Type B pancreatic cell (in vitro differentiated cells): ENCODE measurements at regions not wholly inside any gene's neighbourhood (a gene's known extent, or its start where the extent isn't known, plus 50 kb on each side); places are given as distances from the start of the nearest gene placed in this dataset.

Experiments used
- DNase-seq: peaks from one replicate; pipeline ENCODE4 v3.0.0; 2021; ENCODE audit warnings: mixed read lengths; ENCODE audit not compliant: unreplicated experiment; ENCODE audit errors: extremely low spot score
- H3K27ac Mint-ChIP-seq: 2 replicates; pipeline ENCODE4 v1.8.0; 2021; ENCODE audit warnings: mild to moderate bottlenecking, mixed read lengths
- H3K27me3 Mint-ChIP-seq: 2 replicates; pipeline ENCODE4 v1.8.0; 2021; ENCODE audit warnings: mixed read lengths
- H3K36me3 Mint-ChIP-seq: 2 replicates; pipeline ENCODE4 v1.8.0; 2021; ENCODE audit warnings: mixed read lengths
- H3K4me1 Mint-ChIP-seq: one replicate; pipeline ENCODE4 v1.8.0; 2021; ENCODE audit warnings: mixed read lengths; ENCODE audit not compliant: unreplicated experiment
- H3K4me3 Mint-ChIP-seq: 2 replicates; pipeline ENCODE4 v1.8.0; 2021; ENCODE audit warnings: mild to moderate bottlenecking, mixed read lengths
- H3K9me3 Mint-ChIP-seq: 2 replicates; pipeline ENCODE4 v1.8.0; 2021; ENCODE audit warnings: mixed read lengths
- TF ChIP-seq, protein P1 (sequence below): fragments of 200-600 bp; sonication (generic); conservative IDR thresholded peaks from 2 replicates; pipeline ENCODE4 v1.5.0; 2021; ENCODE audit warnings: antibody characterized with exemption, mild to moderate bottlenecking

DNA sequence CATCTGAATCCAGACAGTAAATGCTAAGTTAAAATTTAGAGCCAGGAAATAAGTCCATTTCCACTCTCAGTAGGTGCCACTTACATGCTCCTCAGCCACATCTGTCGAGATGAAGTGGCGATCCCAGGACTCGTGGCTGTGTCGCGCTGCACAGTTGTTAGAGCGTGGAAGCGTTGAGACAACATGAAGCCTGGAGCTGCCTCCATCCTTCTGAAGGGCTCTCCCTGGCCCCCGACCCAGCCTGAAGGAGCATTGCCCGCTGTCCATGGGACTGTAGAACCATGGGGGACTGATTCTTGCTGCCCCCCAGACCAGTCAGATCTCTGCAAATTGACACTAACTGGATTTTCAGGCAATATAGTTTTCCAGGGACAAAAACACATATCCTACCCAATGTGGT lies 58.9 kb downstream of the IRX1 start:
- H3K4me3 Mint-ChIP-seq, result no peak overlapping the region
- TF ChIP-seq, protein P1, sequence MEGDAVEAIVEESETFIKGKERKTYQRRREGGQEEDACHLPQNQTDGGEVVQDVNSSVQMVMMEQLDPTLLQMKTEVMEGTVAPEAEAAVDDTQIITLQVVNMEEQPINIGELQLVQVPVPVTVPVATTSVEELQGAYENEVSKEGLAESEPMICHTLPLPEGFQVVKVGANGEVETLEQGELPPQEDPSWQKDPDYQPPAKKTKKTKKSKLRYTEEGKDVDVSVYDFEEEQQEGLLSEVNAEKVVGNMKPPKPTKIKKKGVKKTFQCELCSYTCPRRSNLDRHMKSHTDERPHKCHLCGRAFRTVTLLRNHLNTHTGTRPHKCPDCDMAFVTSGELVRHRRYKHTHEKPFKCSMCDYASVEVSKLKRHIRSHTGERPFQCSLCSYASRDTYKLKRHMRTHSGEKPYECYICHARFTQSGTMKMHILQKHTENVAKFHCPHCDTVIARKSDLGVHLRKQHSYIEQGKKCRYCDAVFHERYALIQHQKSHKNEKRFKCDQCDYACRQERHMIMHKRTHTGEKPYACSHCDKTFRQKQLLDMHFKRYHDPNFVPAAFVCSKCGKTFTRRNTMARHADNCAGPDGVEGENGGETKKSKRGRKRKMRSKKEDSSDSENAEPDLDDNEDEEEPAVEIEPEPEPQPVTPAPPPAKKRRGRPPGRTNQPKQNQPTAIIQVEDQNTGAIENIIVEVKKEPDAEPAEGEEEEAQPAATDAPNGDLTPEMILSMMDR, result no peak
- peaks cover 4% of the 10 kb centered on the region for H3K4me1 Mint-ChIP-seq
- no peaks in the 10 kb centered on the region for H3K36me3 Mint-ChIP-seq
- H3K9me3 Mint-ChIP-seq, result peaks cover 4% of the 10 kb centered on the region
- no peak overlapping the region for H3K27ac Mint-ChIP-seq
- no peak for DNase-seq
- peaks cover 43% of the 10 kb centered on the region for H3K27me3 Mint-ChIP-seq

DNA sequence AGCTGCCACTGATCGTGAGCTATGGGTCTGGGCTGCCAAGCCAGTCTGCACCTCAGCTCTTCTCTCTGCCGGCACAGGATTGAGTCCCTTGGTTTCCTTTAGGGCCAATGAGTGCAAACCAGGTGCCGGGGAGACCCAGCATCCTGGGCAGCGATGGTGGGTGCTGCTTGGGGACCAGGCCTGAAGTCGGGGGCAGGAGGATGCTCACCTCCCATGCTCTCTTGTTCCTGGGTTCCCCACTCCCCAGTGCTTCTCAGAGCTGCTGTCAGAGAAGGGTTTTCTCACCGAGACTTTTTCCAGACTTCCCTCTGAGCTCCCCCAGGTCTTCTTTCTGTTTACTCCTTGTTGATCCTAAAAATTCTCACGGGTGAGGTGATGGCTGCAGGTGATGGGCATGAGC lies 61.2 kb downstream of the IRX1 start:
- peak; percentile 57 for DNase-seq
- Mint-ChIP-seq H3K36me3 (no peaks in the 10 kb centered on the region), H3K4me3 (no peak overlapping the region), H3K27ac (no peak overlapping the region), H3K27me3 (peaks cover 35% of the 10 kb centered on the region), H3K9me3 (no peaks in the 10 kb centered on the region), H3K4me1 (no peaks in the 10 kb centered on the region)
- TF ChIP-seq, protein P1, result no peak

DNA sequence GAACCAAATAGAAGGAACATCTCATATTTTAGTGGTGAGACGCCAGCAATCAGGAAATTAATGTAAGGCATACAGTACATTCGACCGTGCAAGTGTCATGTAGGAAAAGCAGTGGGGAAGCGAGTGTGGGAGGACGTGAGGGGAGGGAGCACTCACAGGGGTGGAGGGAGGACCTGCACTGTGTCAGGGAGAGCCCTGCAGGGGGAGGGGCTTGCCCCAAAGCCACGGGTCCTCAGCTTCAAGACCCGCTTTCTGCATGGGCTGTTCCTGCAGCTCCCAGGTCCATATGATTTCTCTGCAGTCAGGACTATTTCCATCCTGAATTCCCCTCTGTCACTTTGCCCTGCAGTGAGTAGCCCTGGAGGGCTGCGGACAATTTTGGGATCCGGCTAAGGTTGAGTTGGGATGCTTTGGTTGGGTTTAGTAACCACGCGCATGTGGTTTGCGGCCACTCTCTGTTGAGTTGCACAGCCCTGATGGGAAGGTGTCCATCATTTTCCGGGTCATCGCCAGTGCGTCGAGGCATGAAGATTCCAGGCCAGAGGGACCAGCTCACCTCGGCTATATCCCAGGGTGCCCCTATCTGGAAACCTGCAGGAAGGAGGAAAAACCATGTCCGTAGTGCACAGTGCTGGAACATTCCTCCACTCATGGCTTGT lies 61.9 kb downstream of the IRX1 start:
- peaks cover 28% of the 10 kb centered on the region for H3K27me3 Mint-ChIP-seq
- H3K4me3 Mint-ChIP-seq, result no peak overlapping the region
- TF ChIP-seq, protein P1, result no peak
- H3K9me3 Mint-ChIP-seq, result no peaks in the 10 kb centered on the region
- no peak for DNase-seq
- no peaks in the 10 kb centered on the region for H3K36me3 Mint-ChIP-seq
- no peak overlapping the region for H3K27ac Mint-ChIP-seq
- H3K4me1 Mint-ChIP-seq, result no peaks in the 10 kb centered on the region

DNA sequence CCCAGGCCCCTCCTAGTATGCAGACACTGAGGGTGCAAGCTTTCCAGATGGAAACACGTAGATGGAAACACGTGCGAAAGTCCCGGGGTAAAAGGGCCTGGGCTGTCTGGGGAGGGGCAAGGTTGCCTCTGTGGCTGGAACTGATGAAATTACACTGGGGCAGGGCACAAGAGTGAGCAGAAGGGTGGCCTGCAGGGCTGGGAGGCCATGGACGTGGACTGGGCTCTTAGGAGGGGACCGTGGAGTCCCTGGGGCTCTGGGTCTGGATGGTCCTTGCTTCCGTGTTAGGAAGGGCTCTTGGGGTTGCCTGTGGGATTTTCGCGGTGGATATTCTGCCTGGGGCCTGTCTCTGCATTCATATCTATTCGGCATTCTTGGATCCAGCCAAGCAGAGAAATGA lies 63.3 kb downstream of the IRX1 start:
- Mint-ChIP-seq H3K27ac (no peak overlapping the region), H3K9me3 (no peaks in the 10 kb centered on the region), H3K4me1 (no peaks in the 10 kb centered on the region), H3K27me3 (peaks cover 24% of the 10 kb centered on the region), H3K4me3 (no peak overlapping the region), H3K36me3 (no peaks in the 10 kb centered on the region)
- TF ChIP-seq, protein P1, result no peak
- no peak for DNase-seq

DNA sequence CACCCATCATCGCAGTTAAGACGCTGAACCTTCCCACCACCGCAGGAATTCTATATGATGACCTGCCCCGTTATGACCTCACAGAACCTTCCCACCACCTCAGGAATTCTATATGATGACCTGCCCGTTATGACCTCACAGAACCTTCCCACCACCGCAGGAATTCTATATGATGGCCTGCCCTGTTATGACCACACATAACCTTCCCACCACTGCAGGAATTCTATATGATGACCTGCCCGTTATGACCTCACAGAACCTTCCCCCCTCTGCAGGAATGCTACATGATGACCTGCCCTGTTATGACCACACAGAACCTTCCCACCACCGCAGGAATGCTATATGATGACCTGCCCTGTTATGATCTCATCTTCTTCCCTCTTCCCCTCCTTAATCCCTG lies 64.3 kb downstream of the IRX1 start:
- Mint-ChIP-seq H3K9me3 (no peaks in the 10 kb centered on the region), H3K36me3 (no peaks in the 10 kb centered on the region), H3K4me1 (no peaks in the 10 kb centered on the region), H3K27ac (no peak overlapping the region), H3K4me3 (no peak overlapping the region), H3K27me3 (peaks cover 25% of the 10 kb centered on the region)
- TF ChIP-seq, protein P1, result no peak
- DNase-seq, result no peak

DNA sequence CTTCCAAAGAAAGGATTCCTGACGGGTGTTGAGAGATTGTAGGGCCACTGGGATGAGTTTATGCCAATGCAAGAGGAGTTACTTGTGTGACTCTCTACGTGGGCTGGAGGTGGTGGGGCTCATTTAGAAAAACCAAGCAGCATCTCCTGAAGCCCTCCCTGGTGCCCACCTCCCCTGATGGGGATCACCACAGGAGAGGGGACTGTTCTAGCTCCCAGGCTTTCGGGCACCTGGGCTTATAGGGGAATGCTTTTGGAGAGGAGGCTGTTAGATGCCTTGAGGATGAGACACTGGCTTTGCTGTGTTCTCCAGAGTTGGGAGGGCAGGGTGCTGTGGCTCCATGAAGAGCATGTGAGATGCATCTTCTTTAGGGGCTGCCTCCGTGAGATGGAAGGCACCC lies 65.0 kb downstream of the IRX1 start:
- Mint-ChIP-seq H3K4me1 (no peaks in the 10 kb centered on the region), H3K36me3 (no peaks in the 10 kb centered on the region), H3K9me3 (no peaks in the 10 kb centered on the region), H3K27me3 (peaks cover 24% of the 10 kb centered on the region), H3K27ac (no peak overlapping the region), H3K4me3 (no peak overlapping the region)
- TF ChIP-seq, protein P1, result no peak
- no peak for DNase-seq
